Inferior parietal cortex (tissue), 1 donor: ENCODE measurements at regions not wholly inside any gene's neighbourhood (a gene's known extent, or its start where the extent isn't known, plus 50 kb on each side); places are given as distances from the start of the nearest gene placed in this dataset.

ENCODE experiments used
- DNase-seq: peaks from one replicate; pipeline ENCODE4 v3.0.0-alpha.2; 2016; ENCODE audit errors: extremely low spot score

DNA sequence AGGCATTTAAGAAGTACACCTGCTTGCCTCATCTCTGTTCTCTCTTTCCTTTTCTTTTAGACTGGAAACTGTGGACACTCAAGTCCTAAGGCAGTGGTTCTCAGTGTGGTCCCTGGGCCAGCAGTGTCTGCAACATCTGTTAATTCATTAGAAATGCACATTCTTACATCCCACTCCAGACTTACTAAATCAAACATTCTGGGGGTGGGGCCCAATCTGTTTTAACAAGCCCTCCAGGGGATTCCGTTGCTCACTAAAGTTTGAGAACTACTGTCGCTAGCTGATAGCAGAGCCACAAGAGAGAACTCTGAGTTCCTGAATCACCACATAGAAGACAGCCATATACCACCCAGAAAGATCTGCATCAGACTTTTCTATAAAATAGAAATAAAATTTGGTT, 430.6 kb downstream of the BCOR start:
- no peak for DNase-seq

GRCh38 chrX:39667736-39668482, 429.8 kb downstream of the BCOR start:
- DNase-seq, result no peak

GRCh38 chrX:39669668-39670067, 428.1 kb downstream of the BCOR start:
- no peak for DNase-seq

DNA sequence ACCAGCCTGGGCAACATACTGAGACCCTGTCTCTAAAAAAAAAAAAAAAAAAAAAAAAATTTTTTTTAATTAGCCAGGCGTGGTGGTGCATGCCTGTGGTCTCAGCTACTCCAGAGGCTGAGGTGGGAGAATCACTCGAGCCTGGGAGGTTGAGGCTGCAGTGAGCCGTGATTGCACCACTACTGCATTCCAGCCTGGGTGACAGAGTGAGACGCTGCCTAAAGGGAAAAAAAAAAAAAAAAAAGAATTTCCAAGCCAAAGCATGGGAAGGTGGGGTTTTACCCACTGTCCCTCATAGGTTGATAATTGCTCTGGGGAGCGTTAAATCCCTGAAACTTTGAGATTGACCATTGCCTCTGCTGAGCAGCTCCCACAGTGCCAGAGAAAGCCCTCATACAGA, 427.5 kb downstream of the BCOR start:
- DNase-seq, result no peak

DNA sequence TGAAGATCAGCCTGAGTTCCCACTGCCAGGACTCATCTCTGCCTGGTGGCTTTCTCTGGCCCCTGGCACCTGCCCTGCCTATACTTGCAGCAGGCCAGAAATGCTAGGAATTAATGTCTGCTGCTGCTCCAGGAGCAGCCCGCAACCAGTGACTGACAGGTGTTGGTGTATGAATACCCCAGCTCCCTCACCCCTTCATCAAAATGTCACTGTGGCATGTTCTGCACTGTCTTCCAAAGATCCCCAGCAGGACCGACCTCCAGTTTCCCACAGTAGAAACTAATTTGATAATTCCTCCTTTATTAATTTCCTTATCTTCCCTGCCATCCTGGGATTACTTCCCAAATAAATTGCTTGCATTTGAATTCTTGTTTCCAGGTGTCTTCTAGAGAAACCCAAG, 425.4 kb downstream of the BCOR start:
- no peak for DNase-seq

DNA sequence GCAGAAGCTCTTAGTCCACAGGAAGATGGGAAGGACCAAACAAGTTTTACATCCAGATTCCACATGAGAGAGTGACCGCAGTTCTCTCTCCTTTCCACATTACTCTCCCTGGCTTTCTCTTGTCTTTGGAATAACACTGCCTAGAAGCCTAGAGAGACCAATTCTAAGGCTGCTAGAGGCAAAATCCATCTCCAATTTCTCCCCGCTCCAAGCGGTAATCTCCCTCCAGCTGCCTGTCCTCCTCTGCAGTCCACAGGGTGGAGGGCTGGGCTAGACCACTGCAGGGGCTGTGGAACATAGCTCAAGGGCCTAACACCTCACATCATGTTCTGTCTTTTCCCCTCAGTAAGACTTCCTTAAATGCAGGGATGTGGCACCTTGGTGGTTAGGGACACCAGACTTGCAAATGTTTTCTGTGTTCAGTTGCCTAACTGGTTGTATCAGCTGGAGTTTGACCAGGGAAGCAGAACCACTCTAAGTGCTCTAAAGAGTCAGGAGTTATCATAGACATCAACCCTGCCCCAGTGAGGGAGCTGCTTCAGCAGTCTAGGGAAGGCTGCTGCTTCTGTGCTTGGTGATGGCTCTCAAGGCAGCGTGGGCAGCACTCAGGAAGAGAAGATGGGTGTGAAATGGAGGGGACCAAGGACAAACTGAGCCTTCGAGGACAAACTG, 423.1 kb downstream of the BCOR start:
- no peak for DNase-seq

DNA sequence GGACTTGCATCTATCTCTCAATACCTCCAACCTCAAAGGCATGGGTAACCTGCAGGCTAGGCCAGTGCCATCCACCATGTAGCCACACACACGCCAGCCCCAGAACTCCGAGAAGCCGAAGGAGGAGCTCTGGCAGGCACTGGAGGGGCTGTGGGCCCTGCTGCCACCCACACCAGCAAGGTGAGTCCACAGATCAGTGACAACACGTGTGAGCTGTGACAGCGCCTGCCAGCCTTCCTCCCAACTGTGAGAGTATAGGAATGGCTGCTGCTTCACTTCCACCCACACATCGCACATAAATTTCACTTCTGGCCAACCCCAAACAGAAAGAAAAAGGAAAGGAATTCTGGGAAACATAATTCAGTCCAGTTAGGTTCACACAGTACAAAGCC, 422.6 kb downstream of the BCOR start:
- no peak for DNase-seq

DNA sequence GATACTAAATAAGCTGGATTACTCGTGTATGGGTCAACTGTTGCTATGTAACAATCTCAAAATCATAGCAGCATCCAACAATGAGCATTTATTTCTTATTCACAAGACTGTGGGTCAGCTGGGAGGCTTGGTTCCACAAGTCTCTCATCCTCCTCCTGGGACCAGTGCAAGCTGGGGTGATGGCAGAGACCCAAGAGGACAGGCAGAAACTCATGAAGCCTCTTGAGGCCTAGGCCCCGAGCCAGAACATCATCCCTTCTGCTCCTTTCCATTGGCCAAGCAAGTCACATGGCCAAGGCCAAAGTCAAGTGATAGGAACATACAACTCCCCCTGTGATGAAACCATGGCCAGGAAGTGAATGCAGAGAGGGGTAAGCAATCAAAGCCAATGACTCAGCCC, 422.1 kb downstream of the BCOR start:
- DNase-seq, result no peak

DNA sequence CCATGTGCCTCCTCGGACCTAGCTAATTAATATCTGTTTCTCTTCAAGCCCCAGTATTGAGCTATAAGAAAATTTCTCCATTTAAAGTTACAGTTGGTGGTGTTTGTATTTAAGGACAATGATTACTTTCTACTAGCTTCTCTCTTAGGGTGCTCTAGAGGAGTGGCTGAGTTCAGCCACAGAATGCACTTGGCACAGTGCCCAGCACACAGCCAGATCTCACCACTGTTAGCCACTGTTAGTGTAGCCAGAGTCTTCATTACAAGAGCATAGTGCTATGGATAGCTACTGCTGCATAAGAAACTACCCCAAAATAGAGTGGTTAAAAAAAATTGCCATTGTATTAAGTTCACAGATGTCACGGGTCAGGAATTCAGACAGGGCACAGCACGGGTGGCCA, 421.3 kb downstream of the BCOR start:
- DNase-seq, result no peak

GRCh38 chrX:39677585-39677977, 420.2 kb downstream of the BCOR start:
- DNase-seq, result no peak

- peak; percentile 53 for DNase-seq
These were observed 419.6 kb downstream of the BCOR start for GRCh38 chrX:39677978-39678791.

DNA sequence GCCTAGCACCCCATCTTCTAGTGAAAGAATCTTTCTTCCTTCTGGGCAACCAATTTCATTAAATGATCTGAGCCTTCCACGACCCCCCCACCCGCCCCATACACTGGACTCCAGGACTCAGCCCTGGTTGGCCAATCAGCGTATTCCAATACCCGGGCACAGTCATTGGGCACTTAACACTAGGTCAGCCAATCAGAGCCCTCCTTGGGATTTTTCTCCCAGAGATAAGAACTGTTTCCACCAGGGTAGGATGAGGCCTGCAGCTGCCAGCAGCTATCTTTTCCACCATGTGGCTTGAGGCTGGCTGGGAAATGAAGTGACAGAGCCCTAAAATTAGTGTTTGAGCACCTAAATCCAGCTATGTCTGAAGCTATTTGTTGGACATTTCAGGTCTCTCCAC, 418.8 kb downstream of the BCOR start:
- DNase-seq, result no peak

DNA sequence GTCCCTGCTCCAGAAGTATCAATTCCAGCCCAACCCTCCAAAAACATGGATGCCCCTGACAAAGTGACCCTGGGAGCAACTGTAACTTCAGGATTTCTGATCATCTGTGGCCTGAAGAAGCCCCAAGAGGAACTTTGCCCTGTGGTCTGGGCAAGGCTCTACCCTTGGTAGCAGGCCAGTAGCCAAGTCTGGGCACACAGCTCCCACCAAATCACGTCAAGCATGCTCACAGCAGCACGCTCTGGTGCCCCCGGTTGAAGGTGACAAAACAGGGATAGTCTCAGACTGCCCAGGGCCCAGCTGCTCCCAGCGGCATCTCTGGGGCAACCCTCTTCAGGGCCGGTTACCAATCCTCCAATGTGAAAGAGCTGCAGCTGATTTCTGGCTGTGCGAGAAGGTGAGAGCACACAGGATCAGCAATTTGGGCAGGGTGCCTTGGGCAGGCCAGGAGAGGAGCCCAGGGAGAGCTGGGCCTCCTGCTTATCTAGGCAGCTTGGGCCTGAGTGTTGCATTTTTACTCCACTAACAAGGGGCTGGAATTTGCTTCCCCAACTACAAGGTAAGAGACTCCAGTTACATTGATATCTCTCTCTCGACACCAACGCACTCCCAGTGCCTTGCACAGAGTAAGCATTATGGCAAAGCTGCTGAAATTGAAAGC, 418.1 kb downstream of the BCOR start:
- DNase-seq, result no peak

- no peak for DNase-seq
These were observed 415.9 kb downstream of the BCOR start for GRCh38 chrX:39681885-39682284.

- DNase-seq, result no peak
These were observed 415.0 kb downstream of the BCOR start for GRCh38 chrX:39682778-39683177.

GRCh38 chrX:39688219-39688575, 409.6 kb downstream of the BCOR start:
- DNase-seq, result no peak

- DNase-seq, result peak; percentile 49
These were observed 409.0 kb downstream of the BCOR start for GRCh38 chrX:39688576-39689375.

- no peak for DNase-seq
These were observed 408.2 kb downstream of the BCOR start for GRCh38 chrX:39689376-39690104.

GRCh38 chrX:39690541-39691415, 407.0 kb downstream of the BCOR start:
- DNase-seq, result no peak

- DNase-seq, result no peak
These were observed 406.0 kb downstream of the BCOR start for GRCh38 chrX:39691724-39692123.
